ENCODE measurements at regions not wholly inside any gene's neighbourhood (a gene's known extent, or its start where the extent isn't known, plus 50 kb on each side); places are given as distances from the start of the nearest gene placed in this dataset.

DNA sequence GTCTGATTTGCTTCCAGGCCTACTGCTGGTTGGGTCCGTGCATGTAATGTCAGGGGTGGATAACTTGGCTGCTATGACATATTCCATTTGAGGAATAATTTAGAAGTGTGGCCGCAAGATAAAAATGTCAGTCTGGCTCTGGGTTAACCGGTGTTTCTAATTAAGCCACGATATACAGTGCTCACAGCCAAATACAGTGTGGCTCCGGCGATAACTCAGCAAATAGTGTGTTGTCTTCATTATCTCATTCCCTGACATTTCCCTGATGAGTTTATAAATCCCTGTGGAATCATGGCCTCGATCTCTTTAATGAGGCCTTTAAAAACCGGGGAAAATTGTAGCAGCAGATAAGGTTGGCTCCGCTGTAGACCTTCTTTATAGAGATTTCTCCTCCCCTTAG is 1125.0 kb downstream of the TYW1 start:
- Histone ChIP-seq H3K36me3 (no peaks in the 10 kb centered on the region), H3K4me1 (no peaks in the 10 kb centered on the region), H3K9me3 (no peaks in the 10 kb centered on the region), H3K4me3 (ENCODE audit: low read depth, low read length) (no peak overlapping the region), H3K27me3 (no peaks in the 10 kb centered on the region)
- TF ChIP-seq, protein P1, sequence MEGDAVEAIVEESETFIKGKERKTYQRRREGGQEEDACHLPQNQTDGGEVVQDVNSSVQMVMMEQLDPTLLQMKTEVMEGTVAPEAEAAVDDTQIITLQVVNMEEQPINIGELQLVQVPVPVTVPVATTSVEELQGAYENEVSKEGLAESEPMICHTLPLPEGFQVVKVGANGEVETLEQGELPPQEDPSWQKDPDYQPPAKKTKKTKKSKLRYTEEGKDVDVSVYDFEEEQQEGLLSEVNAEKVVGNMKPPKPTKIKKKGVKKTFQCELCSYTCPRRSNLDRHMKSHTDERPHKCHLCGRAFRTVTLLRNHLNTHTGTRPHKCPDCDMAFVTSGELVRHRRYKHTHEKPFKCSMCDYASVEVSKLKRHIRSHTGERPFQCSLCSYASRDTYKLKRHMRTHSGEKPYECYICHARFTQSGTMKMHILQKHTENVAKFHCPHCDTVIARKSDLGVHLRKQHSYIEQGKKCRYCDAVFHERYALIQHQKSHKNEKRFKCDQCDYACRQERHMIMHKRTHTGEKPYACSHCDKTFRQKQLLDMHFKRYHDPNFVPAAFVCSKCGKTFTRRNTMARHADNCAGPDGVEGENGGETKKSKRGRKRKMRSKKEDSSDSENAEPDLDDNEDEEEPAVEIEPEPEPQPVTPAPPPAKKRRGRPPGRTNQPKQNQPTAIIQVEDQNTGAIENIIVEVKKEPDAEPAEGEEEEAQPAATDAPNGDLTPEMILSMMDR (IDR thresholded peaks at IDR 0.05; ENCODE audit: low read depth, low read length): no peak
- DNase-seq: peak; percentile 9

DNA sequence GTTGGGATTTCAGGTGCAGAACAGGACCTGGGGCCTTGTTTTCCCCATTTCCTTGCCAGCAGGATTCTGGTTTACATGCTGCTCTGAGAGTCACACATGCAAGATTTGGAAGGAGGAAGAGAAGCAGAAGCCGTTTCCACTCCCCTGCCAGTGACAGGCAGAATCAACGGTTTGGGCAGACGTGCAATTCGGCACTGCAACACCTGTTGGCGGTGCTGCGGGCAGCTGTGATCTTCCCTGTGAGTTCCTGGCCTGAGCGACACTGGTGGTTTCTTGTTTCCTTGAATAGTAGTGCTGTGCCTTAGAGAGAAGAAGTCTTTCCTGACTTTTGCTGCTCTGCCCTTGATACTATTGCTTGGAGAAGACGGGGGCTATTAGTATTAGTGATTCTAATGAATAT is 1126.2 kb downstream of the TYW1 start:
- Histone ChIP-seq H3K9me3 (no peaks in the 10 kb centered on the region), H3K36me3 (no peaks in the 10 kb centered on the region), H3K4me1 (no peaks in the 10 kb centered on the region), H3K4me3 (ENCODE audit: low read depth, low read length) (no peak overlapping the region), H3K27me3 (no peaks in the 10 kb centered on the region)
- TF ChIP-seq, protein P1 (IDR thresholded peaks at IDR 0.05; ENCODE audit: low read depth, low read length): no peak
- DNase-seq: no peak

DNA sequence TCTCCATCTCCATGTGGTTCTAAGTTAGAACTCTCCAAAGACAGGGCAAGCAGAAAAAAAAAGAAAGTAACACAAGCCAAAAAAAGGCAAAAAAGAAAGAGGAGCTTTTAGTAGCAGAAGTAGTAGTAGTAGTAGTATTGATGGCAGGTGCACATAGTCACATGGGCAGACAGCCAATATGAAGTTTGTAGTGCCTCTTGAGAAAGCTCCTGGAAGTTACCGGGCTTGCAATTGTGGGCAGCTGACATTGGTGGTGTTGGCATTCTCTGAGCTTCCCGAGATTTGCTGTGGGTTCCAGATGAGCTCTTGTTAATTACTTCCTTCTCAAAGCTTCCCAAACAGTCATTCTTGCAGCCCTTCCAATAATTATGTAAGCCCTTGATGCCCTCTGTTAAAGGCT is 1128.5 kb downstream of the TYW1 start:
- no peaks in the 10 kb centered on the region for H3K9me3 ChIP-seq
- H3K4me1 ChIP-seq: no peaks in the 10 kb centered on the region
- no peak for DNase-seq
- TF ChIP-seq, protein P1 (IDR thresholded peaks at IDR 0.05; ENCODE audit: low read depth, low read length): no peak
- H3K4me3 ChIP-seq (ENCODE audit: low read depth, low read length): no peak overlapping the region
- no peaks in the 10 kb centered on the region for H3K36me3 ChIP-seq
- no peaks in the 10 kb centered on the region for H3K27me3 ChIP-seq

DNA sequence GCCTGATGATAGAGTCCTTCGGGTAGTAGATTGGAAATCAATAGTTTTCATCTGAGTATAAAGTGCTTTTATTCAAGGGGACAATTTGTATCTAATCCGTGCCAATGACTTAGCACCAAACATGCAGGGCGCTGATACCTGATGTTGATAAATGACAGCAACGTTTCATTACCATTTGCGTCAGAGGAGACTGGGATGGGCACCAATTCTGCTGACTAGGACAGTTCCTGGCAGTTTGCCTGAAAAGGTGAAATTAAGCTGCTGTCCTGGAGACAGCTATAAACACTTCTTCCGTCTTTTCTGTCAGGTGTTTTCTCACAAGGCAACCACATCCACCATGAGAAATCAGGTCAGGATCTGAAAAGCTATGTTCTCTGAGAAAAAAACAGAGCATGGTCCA is 1136.4 kb downstream of the TYW1 start:
- TF ChIP-seq, protein P1 (IDR thresholded peaks at IDR 0.05; ENCODE audit: low read depth, low read length): no peak
- H3K27me3 ChIP-seq: no peaks in the 10 kb centered on the region
- H3K36me3 ChIP-seq: no peaks in the 10 kb centered on the region
- no peaks in the 10 kb centered on the region for H3K9me3 ChIP-seq
- H3K4me3 ChIP-seq (ENCODE audit: low read depth, low read length): no peak overlapping the region
- H3K4me1 ChIP-seq: no peaks in the 10 kb centered on the region
- DNase-seq: no peak

DNA sequence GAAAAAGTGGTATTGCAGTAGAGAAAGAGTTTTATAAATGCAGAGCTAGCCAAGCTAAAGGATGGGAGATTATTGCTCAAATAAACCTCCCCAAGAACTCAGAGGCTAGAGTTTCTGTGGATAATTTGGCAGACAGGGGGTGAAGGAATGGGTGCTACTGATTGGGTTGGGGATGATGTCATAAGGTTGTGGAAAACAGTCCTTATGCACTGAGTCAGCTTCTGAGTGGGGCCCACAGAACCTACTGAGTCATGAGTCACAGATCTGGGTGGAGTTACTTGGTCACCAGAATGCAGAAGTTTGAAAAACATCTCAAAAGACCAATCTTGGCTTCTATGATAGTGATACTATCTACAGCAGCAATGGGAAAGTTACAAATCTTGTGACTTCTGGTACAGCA is 1146.7 kb downstream of the TYW1 start:
- Histone ChIP-seq H3K27me3 (no peaks in the 10 kb centered on the region), H3K4me1 (peaks cover 13% of the 10 kb centered on the region), H3K36me3 (no peaks in the 10 kb centered on the region), H3K4me3 (ENCODE audit: low read depth, low read length) (no peak overlapping the region), H3K9me3 (no peaks in the 10 kb centered on the region; the same call in 1 of the 2 replicates)
- TF ChIP-seq, protein P1 (IDR thresholded peaks at IDR 0.05; ENCODE audit: low read depth, low read length): no peak
- no peak for DNase-seq

DNA sequence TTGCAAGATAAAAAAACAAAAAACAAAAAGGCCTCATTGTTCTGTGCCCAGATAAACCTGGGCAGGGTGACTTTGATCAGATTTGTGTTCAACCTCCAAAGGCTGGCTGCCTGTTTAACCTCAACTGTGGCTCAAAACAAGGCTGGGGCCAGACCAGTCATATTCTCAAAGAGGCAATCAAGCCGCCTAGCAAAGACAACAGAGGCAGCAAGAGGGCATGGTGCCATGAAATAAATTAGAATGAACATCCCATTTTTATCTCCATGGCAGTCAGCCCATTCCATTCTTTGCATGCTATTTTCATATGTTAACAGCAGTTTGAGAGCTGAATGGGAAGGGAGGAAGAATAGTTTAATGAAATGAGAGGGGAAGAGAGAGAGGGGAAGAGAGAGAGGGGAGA is 1150.3 kb downstream of the TYW1 start:
- H3K4me3 ChIP-seq (ENCODE audit: low read depth, low read length): peak overlapping the region; percentile 3; the same call in 1 of the 2 replicates
- TF ChIP-seq, protein P1 (IDR thresholded peaks at IDR 0.05; ENCODE audit: low read depth, low read length): no peak
- DNase-seq: peak; percentile 75

More for the DNA sequence above, 1150.3 kb downstream of the TYW1 start:
- Histone ChIP-seq H3K4me1 (peaks cover 16% of the 10 kb centered on the region), H3K36me3 (no peaks in the 10 kb centered on the region), H3K27me3 (no peaks in the 10 kb centered on the region), H3K9me3 (no peaks in the 10 kb centered on the region)
